ENCODE measurements at regions not wholly inside any gene's neighbourhood (a gene's known extent, or its start where the extent isn't known, plus 50 kb on each side); places are given as distances from the start of the nearest gene placed in this dataset.

GRCh38 chr11:81515566-81515965, 1218.1 kb downstream of the FAM181B start:
- Histone ChIP-seq H3K27ac (replicated peaks) (no peak overlapping the region), H3K27me3 (ENCODE audit: insufficient read depth, poor library complexity, severe bottlenecking) (no peaks in the 10 kb centered on the region), H3K4me3 (replicated peaks; ENCODE audit: insufficient read depth, low read length) (no peak overlapping the region)
- no peak for DNase-seq (ENCODE audit: low read depth in 1 of 2, low spot score in 1 of 2)
- TF ChIP-seq SPI1 (IDR thresholded peaks at IDR 0.05; ENCODE audit: borderline replicate concordance, low read depth) = no peak
- TF ChIP-seq POLR2AphosphoS5 (IDR thresholded peaks at IDR 0.05; ENCODE audit: low read depth) = no peak
- TF ChIP-seq, protein P1, sequence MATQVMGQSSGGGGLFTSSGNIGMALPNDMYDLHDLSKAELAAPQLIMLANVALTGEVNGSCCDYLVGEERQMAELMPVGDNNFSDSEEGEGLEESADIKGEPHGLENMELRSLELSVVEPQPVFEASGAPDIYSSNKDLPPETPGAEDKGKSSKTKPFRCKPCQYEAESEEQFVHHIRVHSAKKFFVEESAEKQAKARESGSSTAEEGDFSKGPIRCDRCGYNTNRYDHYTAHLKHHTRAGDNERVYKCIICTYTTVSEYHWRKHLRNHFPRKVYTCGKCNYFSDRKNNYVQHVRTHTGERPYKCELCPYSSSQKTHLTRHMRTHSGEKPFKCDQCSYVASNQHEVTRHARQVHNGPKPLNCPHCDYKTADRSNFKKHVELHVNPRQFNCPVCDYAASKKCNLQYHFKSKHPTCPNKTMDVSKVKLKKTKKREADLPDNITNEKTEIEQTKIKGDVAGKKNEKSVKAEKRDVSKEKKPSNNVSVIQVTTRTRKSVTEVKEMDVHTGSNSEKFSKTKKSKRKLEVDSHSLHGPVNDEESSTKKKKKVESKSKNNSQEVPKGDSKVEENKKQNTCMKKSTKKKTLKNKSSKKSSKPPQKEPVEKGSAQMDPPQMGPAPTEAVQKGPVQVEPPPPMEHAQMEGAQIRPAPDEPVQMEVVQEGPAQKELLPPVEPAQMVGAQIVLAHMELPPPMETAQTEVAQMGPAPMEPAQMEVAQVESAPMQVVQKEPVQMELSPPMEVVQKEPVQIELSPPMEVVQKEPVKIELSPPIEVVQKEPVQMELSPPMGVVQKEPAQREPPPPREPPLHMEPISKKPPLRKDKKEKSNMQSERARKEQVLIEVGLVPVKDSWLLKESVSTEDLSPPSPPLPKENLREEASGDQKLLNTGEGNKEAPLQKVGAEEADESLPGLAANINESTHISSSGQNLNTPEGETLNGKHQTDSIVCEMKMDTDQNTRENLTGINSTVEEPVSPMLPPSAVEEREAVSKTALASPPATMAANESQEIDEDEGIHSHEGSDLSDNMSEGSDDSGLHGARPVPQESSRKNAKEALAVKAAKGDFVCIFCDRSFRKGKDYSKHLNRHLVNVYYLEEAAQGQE (IDR thresholded peaks at IDR 0.05; ENCODE audit: insufficient replicate concordance, low read depth) = no peak
- TF ChIP-seq, protein P2, sequence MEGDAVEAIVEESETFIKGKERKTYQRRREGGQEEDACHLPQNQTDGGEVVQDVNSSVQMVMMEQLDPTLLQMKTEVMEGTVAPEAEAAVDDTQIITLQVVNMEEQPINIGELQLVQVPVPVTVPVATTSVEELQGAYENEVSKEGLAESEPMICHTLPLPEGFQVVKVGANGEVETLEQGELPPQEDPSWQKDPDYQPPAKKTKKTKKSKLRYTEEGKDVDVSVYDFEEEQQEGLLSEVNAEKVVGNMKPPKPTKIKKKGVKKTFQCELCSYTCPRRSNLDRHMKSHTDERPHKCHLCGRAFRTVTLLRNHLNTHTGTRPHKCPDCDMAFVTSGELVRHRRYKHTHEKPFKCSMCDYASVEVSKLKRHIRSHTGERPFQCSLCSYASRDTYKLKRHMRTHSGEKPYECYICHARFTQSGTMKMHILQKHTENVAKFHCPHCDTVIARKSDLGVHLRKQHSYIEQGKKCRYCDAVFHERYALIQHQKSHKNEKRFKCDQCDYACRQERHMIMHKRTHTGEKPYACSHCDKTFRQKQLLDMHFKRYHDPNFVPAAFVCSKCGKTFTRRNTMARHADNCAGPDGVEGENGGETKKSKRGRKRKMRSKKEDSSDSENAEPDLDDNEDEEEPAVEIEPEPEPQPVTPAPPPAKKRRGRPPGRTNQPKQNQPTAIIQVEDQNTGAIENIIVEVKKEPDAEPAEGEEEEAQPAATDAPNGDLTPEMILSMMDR (IDR thresholded peaks at IDR 0.05; ENCODE audit: insufficient read depth, low read length) = no peak
- no peak for TF ChIP-seq GABPA (IDR thresholded peaks at IDR 0.05; ENCODE audit: low read depth)

- TF ChIP-seq, protein P2 (IDR thresholded peaks at IDR 0.05; ENCODE audit: insufficient read depth, low read length) = peak; percentile 27
- TF ChIP-seq, protein P1 (IDR thresholded peaks at IDR 0.05; ENCODE audit: insufficient replicate concordance, low read depth) = no peak
- TF ChIP-seq POLR2AphosphoS5 (IDR thresholded peaks at IDR 0.05; ENCODE audit: low read depth) (no peak), GABPA (IDR thresholded peaks at IDR 0.05; ENCODE audit: low read depth) (no peak), SPI1 (IDR thresholded peaks at IDR 0.05; ENCODE audit: borderline replicate concordance, low read depth) (no peak)
- Histone ChIP-seq H3K4me3 (replicated peaks; ENCODE audit: insufficient read depth, low read length) (no peak overlapping the region), H3K27me3 (ENCODE audit: insufficient read depth, poor library complexity, severe bottlenecking) (no peaks in the 10 kb centered on the region), H3K27ac (replicated peaks) (no peak overlapping the region)
- peak in 1 of 2 experiments; percentile 17 for DNase-seq (ENCODE audit: low read depth in 1 of 2, low spot score in 1 of 2)
Measured at GRCh38 chr11:81497202-81497804, 1236.4 kb downstream of the FAM181B start.

DNA sequence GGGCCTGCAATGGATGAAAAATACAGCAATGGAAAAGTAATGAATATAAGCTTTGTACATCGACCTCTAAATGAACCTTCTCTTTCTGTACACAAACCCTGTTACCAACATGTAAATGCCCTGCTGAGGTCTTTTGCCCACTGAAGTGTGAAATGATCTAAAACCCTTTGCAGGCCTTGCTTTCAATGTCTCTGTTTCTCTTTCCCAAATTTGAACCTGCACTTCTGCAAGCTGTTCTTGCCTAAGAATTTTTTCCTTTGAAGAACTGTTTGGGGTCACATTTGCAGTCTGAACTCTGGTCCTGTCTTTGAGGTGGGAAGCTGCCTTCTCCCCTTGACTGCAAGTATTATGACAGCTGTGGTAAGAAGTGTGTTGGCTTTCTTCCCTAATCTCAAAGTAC, 1237.1 kb downstream of the FAM181B start:
- DNase-seq (ENCODE audit: low read depth in 1 of 2, low spot score in 1 of 2) = no peak
- H3K4me3 ChIP-seq (replicated peaks; ENCODE audit: insufficient read depth, low read length) = no peak overlapping the region
- no peak overlapping the region for H3K27ac ChIP-seq (replicated peaks)
- no peak for TF ChIP-seq POLR2AphosphoS5 (IDR thresholded peaks at IDR 0.05; ENCODE audit: low read depth)
- TF ChIP-seq, protein P2 (IDR thresholded peaks at IDR 0.05; ENCODE audit: insufficient read depth, low read length) = no peak
- TF ChIP-seq, protein P1 (IDR thresholded peaks at IDR 0.05; ENCODE audit: insufficient replicate concordance, low read depth) = no peak
- TF ChIP-seq GABPA (IDR thresholded peaks at IDR 0.05; ENCODE audit: low read depth) = no peak
- no peak for TF ChIP-seq SPI1 (IDR thresholded peaks at IDR 0.05; ENCODE audit: borderline replicate concordance, low read depth)
- H3K27me3 ChIP-seq (ENCODE audit: insufficient read depth, poor library complexity, severe bottlenecking) = no peaks in the 10 kb centered on the region

Measured in HL-60 (cell line).